ENCODE measurements at regions not wholly inside any gene's neighbourhood (a gene's known extent, or its start where the extent isn't known, plus 50 kb on each side); places are given as distances from the start of the nearest gene placed in this dataset.

DNA sequence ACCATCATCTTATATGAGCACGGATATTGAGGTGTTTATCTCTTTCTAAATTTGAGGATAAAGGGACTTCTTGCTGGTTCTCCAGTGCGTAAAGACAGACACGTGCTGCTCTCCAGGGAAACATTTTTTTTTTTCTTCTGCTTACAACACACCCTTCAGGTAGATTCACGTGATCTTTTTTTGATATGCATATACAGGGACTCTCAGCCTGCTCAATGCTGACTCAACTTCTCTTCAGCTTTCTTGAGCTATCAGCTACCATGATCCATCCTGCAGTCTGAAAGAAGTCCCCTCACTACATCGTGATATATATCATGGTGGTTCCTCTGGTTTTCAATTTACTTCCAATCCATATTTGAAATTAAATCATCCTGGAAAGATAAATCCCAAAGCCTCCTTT lies 87.1 kb upstream of the SLITRK3 start:
- H3K9me3 Mint-ChIP-seq (ENCODE audit: unreplicated experiment), result no peaks in the 10 kb centered on the region
- TF ChIP-seq, protein P1, sequence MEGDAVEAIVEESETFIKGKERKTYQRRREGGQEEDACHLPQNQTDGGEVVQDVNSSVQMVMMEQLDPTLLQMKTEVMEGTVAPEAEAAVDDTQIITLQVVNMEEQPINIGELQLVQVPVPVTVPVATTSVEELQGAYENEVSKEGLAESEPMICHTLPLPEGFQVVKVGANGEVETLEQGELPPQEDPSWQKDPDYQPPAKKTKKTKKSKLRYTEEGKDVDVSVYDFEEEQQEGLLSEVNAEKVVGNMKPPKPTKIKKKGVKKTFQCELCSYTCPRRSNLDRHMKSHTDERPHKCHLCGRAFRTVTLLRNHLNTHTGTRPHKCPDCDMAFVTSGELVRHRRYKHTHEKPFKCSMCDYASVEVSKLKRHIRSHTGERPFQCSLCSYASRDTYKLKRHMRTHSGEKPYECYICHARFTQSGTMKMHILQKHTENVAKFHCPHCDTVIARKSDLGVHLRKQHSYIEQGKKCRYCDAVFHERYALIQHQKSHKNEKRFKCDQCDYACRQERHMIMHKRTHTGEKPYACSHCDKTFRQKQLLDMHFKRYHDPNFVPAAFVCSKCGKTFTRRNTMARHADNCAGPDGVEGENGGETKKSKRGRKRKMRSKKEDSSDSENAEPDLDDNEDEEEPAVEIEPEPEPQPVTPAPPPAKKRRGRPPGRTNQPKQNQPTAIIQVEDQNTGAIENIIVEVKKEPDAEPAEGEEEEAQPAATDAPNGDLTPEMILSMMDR (IDR thresholded peaks at IDR 0.05; ENCODE audit: unreplicated experiment), result no peak
- no peak for DNase-seq (ENCODE audit: low spot score)
- H3K36me3 Mint-ChIP-seq (ENCODE audit: low read depth, unreplicated experiment), result no peaks in the 10 kb centered on the region
- no peak overlapping the region for H3K27ac Mint-ChIP-seq (ENCODE audit: unreplicated experiment)
- H3K4me3 Mint-ChIP-seq (ENCODE audit: unreplicated experiment), result no peak overlapping the region
- H3K27me3 Mint-ChIP-seq (ENCODE audit: unreplicated experiment), result no peaks in the 10 kb centered on the region
- H3K4me1 Mint-ChIP-seq (ENCODE audit: unreplicated experiment), result no peaks in the 10 kb centered on the region

GRCh38 chr3:165279471-165279870 lies 83.3 kb upstream of the SLITRK3 start:
- no peaks in the 10 kb centered on the region for H3K4me1 Mint-ChIP-seq (ENCODE audit: unreplicated experiment)
- no peak overlapping the region for H3K4me3 Mint-ChIP-seq (ENCODE audit: unreplicated experiment)
- no peak for DNase-seq (ENCODE audit: low spot score)
- no peaks in the 10 kb centered on the region for H3K36me3 Mint-ChIP-seq (ENCODE audit: low read depth, unreplicated experiment)
- H3K9me3 Mint-ChIP-seq (ENCODE audit: unreplicated experiment), result no peaks in the 10 kb centered on the region
- H3K27ac Mint-ChIP-seq (ENCODE audit: unreplicated experiment), result no peak overlapping the region
- TF ChIP-seq, protein P1 (IDR thresholded peaks at IDR 0.05; ENCODE audit: unreplicated experiment), result no peak
- peaks cover 1% of the 10 kb centered on the region for H3K27me3 Mint-ChIP-seq (ENCODE audit: unreplicated experiment)

GRCh38 chr3:165273411-165273810 lies 77.2 kb upstream of the SLITRK3 start:
- H3K9me3 Mint-ChIP-seq (ENCODE audit: unreplicated experiment), result no peaks in the 10 kb centered on the region
- H3K27me3 Mint-ChIP-seq (ENCODE audit: unreplicated experiment), result peaks cover 1% of the 10 kb centered on the region
- no peaks in the 10 kb centered on the region for H3K36me3 Mint-ChIP-seq (ENCODE audit: low read depth, unreplicated experiment)
- TF ChIP-seq, protein P1 (IDR thresholded peaks at IDR 0.05; ENCODE audit: unreplicated experiment), result no peak
- no peak overlapping the region for H3K4me3 Mint-ChIP-seq (ENCODE audit: unreplicated experiment)
- DNase-seq (ENCODE audit: low spot score), result no peak
- H3K27ac Mint-ChIP-seq (ENCODE audit: unreplicated experiment), result no peak overlapping the region
- H3K4me1 Mint-ChIP-seq (ENCODE audit: unreplicated experiment), result peaks cover 5% of the 10 kb centered on the region

DNA sequence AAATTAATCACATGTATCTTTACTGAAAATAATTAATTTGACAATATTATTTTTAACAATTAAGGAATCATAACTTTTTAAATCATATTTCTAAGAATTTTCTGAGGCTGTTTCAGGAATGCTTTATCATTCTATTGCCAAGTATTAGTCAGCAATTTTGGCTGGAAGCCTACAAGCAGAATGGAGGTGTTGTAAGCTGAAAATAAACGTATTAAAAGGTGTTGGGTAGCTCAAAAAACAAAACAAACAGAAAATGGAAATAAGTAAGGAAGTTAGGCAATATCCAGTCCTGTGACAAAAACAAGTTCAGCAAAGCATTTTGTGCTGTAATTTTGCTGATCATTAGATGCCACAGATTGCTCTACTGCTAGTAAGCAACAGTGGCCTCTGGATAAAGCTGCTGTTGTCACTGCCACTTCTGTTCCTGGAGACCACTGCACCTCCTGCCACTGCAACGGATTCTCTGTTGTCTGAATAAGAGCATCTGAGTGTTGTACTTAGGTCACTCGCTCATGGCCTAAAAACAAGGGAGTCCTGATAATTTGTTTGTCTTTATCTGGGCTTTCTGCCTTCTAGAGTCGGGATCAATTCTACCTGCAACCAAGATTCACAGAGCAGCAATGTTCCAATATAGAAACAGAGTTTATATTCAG lies 63.5 kb upstream of the SLITRK3 start:
- TF ChIP-seq, protein P1 (IDR thresholded peaks at IDR 0.05; ENCODE audit: unreplicated experiment), result no peak
- no peaks in the 10 kb centered on the region for H3K27me3 Mint-ChIP-seq (ENCODE audit: unreplicated experiment)
- H3K4me1 Mint-ChIP-seq (ENCODE audit: unreplicated experiment), result no peaks in the 10 kb centered on the region
- no peak for DNase-seq (ENCODE audit: low spot score)
- H3K27ac Mint-ChIP-seq (ENCODE audit: unreplicated experiment), result no peak overlapping the region
- H3K36me3 Mint-ChIP-seq (ENCODE audit: low read depth, unreplicated experiment), result no peaks in the 10 kb centered on the region
- no peaks in the 10 kb centered on the region for H3K9me3 Mint-ChIP-seq (ENCODE audit: unreplicated experiment)
- H3K4me3 Mint-ChIP-seq (ENCODE audit: unreplicated experiment), result no peak overlapping the region

DNA sequence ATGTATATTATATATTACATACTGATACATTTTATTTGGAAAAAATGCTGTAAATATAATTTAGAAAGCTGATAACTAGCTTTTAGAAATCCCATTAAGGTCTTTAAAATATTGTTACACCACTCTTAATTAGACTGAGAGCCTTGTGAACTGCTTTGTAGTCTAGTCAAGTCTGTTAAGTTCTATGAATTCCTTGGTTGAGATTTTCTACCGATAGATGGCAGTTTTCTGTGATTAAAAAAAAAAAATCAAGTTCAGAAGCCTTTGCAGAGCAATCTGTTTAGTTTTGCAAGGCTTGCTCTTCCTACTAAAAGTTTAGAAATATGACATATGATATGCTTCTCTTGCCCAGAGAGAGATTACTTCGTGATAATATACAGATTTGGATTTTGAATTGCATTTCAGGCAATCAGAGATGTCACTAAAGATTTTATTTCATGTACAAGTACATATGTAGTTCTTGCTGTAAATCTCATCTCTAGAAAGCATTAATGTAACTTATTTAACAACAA lies 60.4 kb upstream of the SLITRK3 start:
- Mint-ChIP-seq H3K27me3 (ENCODE audit: unreplicated experiment) (no peaks in the 10 kb centered on the region), H3K36me3 (ENCODE audit: low read depth, unreplicated experiment) (no peaks in the 10 kb centered on the region), H3K4me1 (ENCODE audit: unreplicated experiment) (no peaks in the 10 kb centered on the region), H3K9me3 (ENCODE audit: unreplicated experiment) (no peaks in the 10 kb centered on the region), H3K27ac (ENCODE audit: unreplicated experiment) (no peak overlapping the region), H3K4me3 (ENCODE audit: unreplicated experiment) (no peak overlapping the region)
- no peak for DNase-seq (ENCODE audit: low spot score)
- TF ChIP-seq, protein P1 (IDR thresholded peaks at IDR 0.05; ENCODE audit: unreplicated experiment), result no peak

Data from endothelial cell (in vitro differentiated cells).